H1 (cell line): ENCODE measurements at regions not wholly inside any gene's neighbourhood (a gene's known extent, or its start where the extent isn't known, plus 50 kb on each side); places are given as distances from the start of the nearest gene placed in this dataset.

Experiments used
- CTCF ChIA-PET: fragments of 300-600 bp; sonication (Branson Sonifier 250); formaldehyde crosslinking; loops from one replicate; lab custom pipeline; 2021; ENCODE audit not compliant: partially characterized antibody; lab: Charles Lee
- POLR2A ChIA-PET: fragments of 300-600 bp; sonication (Branson Sonifier 250); formaldehyde crosslinking; loops from one replicate; lab custom pipeline; 2021; ENCODE audit warnings: inconsistent platforms; ENCODE audit not compliant: partially characterized antibody; lab: Charles Lee
- DNase-seq, 2 experiments: peaks; one replicate each; pipeline versions ENCODE4 v3.0.0 to v3.0.0-alpha.2; 2010 to 2022; ENCODE audit warnings: low spot score in 2 of 2, low read depth in 1 of 2, mixed read lengths in 1 of 2
- FAIRE-seq: peaks from 2 replicates; lab custom pipeline; 2011; peaks lifted over from hg19 to GRCh38; lab: Jason Lieb, UNC
- H2AFZ ChIP-seq: 2 replicates; pipeline ENCODE4 v1.8.1; 2012; ENCODE audit warnings: low read length, inconsistent platforms
- H2AK5ac ChIP-seq: 2 replicates; pipeline ENCODE4 v1.6.1; 2013; ENCODE audit warnings: low read depth, low read length
- H2BK120ac ChIP-seq: replicated peaks from 2 replicates; pipeline ENCODE3; 2013; ENCODE audit warnings: low read depth, low read length, inconsistent platforms
- H2BK12ac ChIP-seq: 2 replicates; pipeline ENCODE4 v1.6.1; 2013; ENCODE audit warnings: low read depth, low read length
- H2BK15ac ChIP-seq: 2 replicates; pipeline ENCODE4 v1.6.1; 2013; ENCODE audit warnings: low read length
- H2BK20ac ChIP-seq: 2 replicates; pipeline ENCODE4 v1.6.1; 2013; ENCODE audit warnings: low read length
- H2BK5ac ChIP-seq: 2 replicates; pipeline ENCODE4 v1.6.1; 2013; ENCODE audit warnings: low read depth, low read length
- H3K14ac ChIP-seq: 2 replicates; pipeline ENCODE4 v1.6.1; 2013; ENCODE audit warnings: inconsistent platforms; ENCODE audit not compliant: insufficient read length
- H3K18ac ChIP-seq: 2 replicates; pipeline ENCODE4 v1.6.1; 2013; ENCODE audit warnings: low read length; ENCODE audit errors: extremely low read depth
- H3K23ac ChIP-seq: 2 replicates; pipeline ENCODE4 v1.6.1; 2013; ENCODE audit warnings: inconsistent platforms; ENCODE audit not compliant: insufficient read length
- H3K23me2 ChIP-seq: 2 replicates; pipeline ENCODE4 v1.6.1; 2013; ENCODE audit warnings: low read depth, low read length
- H3K27ac ChIP-seq: 2 replicates; pipeline ENCODE4 v1.6.1; 2011; ENCODE audit warnings: low read depth, low read length, inconsistent platforms
- H3K27me3 ChIP-seq, 4 experiments: replicated peaks in 1 of 4; 1 replicate in 1 of 4; 2 replicates in 3 of 4; pipeline versions ENCODE4 v1.6.1 to v1.8.1; 2011 to 2013; ENCODE audit warnings: low read length in 3 of 4, mild to moderate bottlenecking in 3 of 4, inconsistent platforms in 2 of 4, mixed read lengths in 2 of 4, moderate library complexity in 1 of 4; ENCODE audit not compliant: control insufficient read depth in 3 of 4, insufficient read depth in 3 of 4; ENCODE audit errors: extremely low read depth in 1 of 4
- H3K36me3 ChIP-seq, 4 experiments: 2 replicates each; pipeline versions ENCODE4 v1.6.1 to v1.8.1; 2011 to 2013; ENCODE audit warnings: mild to moderate bottlenecking in 4 of 4, low read length in 3 of 4, moderate library complexity in 2 of 4, control low read depth in 1 of 4, inconsistent platforms in 1 of 4; ENCODE audit not compliant: insufficient read depth in 4 of 4, control insufficient read depth in 2 of 4
- H3K4ac ChIP-seq: replicated peaks from 2 replicates; pipeline ENCODE3; 2013; ENCODE audit warnings: low read length, low read depth, mixed read lengths, inconsistent platforms; ENCODE audit not compliant: insufficient read length
- H3K4me1 ChIP-seq, 4 experiments: replicated peaks in 1 of 4; 1 replicate in 1 of 4; 2 replicates in 3 of 4; pipeline versions ENCODE4 v1.6.1 to v1.8.1; 2011 to 2013; ENCODE audit warnings: low read length in 3 of 4, inconsistent platforms in 2 of 4, mixed read lengths in 1 of 4; ENCODE audit not compliant: insufficient read depth in 4 of 4, control insufficient read depth in 3 of 4
- H3K4me2 ChIP-seq, 2 experiments: 2 replicates each; pipeline versions ENCODE4 v1.6.1 to v1.8.1; 2011 to 2013; ENCODE audit warnings: low read depth in 2 of 2, low read length in 2 of 2, control low read depth in 1 of 2, inconsistent platforms in 1 of 2, mild to moderate bottlenecking in 1 of 2; ENCODE audit not compliant: insufficient read depth in 1 of 2
- H3K4me3 ChIP-seq, 4 experiments: fragments of 200-600, 300-600 bp in 1 of 4; sonication (generic), shearing (Covaris generic), sonication (Bioruptor Twin) in 1 of 4; 2 replicates each; pipeline versions ENCODE4 v1.5.1 to v1.8.1; 2011 to 2016; ENCODE audit warnings: low read length in 4 of 4, low read depth in 3 of 4, control low read depth in 2 of 4, inconsistent platforms in 2 of 4, mild to moderate bottlenecking in 2 of 4, mixed read lengths in 1 of 4, moderate library complexity in 1 of 4; ENCODE audit not compliant: insufficient read depth in 2 of 4; ENCODE audit errors: extremely low read depth in 1 of 4
- H3K56ac ChIP-seq: replicated peaks from 2 replicates; pipeline ENCODE3; 2013; ENCODE audit warnings: low read depth, mild to moderate bottlenecking, mixed read lengths, low read length, inconsistent platforms; ENCODE audit not compliant: insufficient read length
- H3K79me1 ChIP-seq: 2 replicates; pipeline ENCODE4 v1.6.1; 2013; ENCODE audit warnings: low read depth, low read length, control low read depth
- H3K79me2 ChIP-seq, 2 experiments: 2 replicates each; pipeline versions ENCODE4 v1.6.1 to v1.8.1; 2012 to 2013; ENCODE audit warnings: low read length in 2 of 2, mild to moderate bottlenecking in 2 of 2, inconsistent platforms in 1 of 2; ENCODE audit not compliant: insufficient read depth in 2 of 2, control insufficient read depth in 1 of 2
- H3K9ac ChIP-seq, 4 experiments: replicated peaks in 1 of 4; 1 replicate in 1 of 4; 2 replicates in 3 of 4; pipeline versions ENCODE4 v1.6.1 to v1.8.1; 2011 to 2013; ENCODE audit warnings: low read depth in 3 of 4, low read length in 3 of 4, control low read depth in 2 of 4, mild to moderate bottlenecking in 2 of 4, moderate library complexity in 2 of 4, inconsistent platforms in 1 of 4; ENCODE audit errors: extremely low read depth in 1 of 4
- H3K9me3 ChIP-seq, 2 experiments: 2 replicates each; pipeline versions ENCODE4 v1.6.1 to v1.8.1; 2012 to 2013; ENCODE audit warnings: mild to moderate bottlenecking in 2 of 2, moderate library complexity in 2 of 2, control low read depth in 1 of 2, inconsistent platforms in 1 of 2, low read depth in 1 of 2, low read length in 1 of 2, mixed read lengths in 1 of 2; ENCODE audit not compliant: insufficient read depth in 2 of 2
- H4K20me1 ChIP-seq, 2 experiments: replicated peaks in 1 of 2; 2 replicates each; pipeline versions ENCODE3 to v1.8.1; 2011 to 2013; ENCODE audit warnings: inconsistent platforms in 2 of 2, low read length in 2 of 2, mild to moderate bottlenecking in 1 of 2; ENCODE audit not compliant: insufficient read depth in 2 of 2, control insufficient read depth in 1 of 2
- H4K5ac ChIP-seq: 2 replicates; pipeline ENCODE4 v1.6.1; 2013; ENCODE audit warnings: low read length, low read depth, mixed read lengths, inconsistent platforms; ENCODE audit not compliant: insufficient read length
- H4K8ac ChIP-seq: 2 replicates; pipeline ENCODE4 v1.8.0; 2013; ENCODE audit warnings: mild to moderate bottlenecking, moderate library complexity, low read length, inconsistent platforms; ENCODE audit not compliant: insufficient read depth; ENCODE audit errors: extremely low read depth
- H4K91ac ChIP-seq: replicated peaks from 2 replicates; pipeline ENCODE3; 2013; ENCODE audit warnings: low read length, mixed read lengths, inconsistent platforms; ENCODE audit not compliant: insufficient read length
- BACH1 ChIP-seq: IDR thresholded peaks from 2 replicates; pipeline ENCODE4 v1.6.1; 2012; ENCODE audit warnings: low read length, improper control_type of control experiment
- JUN ChIP-seq: IDR thresholded peaks from 2 replicates; pipeline ENCODE4 v1.6.1; 2011; ENCODE audit warnings: low read depth, mild to moderate bottlenecking, improper control_type of control experiment, low read length
- TBP ChIP-seq: IDR thresholded peaks from 2 replicates; pipeline ENCODE4 v1.6.1; 2011; ENCODE audit warnings: low read depth, low read length, improper control_type of control experiment
- WGBS, 2 experiments: shearing (Covaris generic) in 1 of 2; methylation state at CpG; one replicate each; pipeline versions ENCODE4 v1.1.6 to v1.1.7; 2013 to 2015; ENCODE audit warnings: low lambda C conversion rate in 2 of 2, mixed read lengths in 2 of 2, inconsistent platforms in 1 of 2, low coverage in 1 of 2, missing lambda C conversion rate in 1 of 2; ENCODE audit not compliant: insufficient replicate concordance in 2 of 2, insufficient coverage in 1 of 2, insufficient read length in 1 of 2; ENCODE audit errors: extremely low coverage in 1 of 2, missing lambda C conversion rate in 1 of 2; 5-methylcytosine and 5-hydroxymethylcytosine counted together

DNA sequence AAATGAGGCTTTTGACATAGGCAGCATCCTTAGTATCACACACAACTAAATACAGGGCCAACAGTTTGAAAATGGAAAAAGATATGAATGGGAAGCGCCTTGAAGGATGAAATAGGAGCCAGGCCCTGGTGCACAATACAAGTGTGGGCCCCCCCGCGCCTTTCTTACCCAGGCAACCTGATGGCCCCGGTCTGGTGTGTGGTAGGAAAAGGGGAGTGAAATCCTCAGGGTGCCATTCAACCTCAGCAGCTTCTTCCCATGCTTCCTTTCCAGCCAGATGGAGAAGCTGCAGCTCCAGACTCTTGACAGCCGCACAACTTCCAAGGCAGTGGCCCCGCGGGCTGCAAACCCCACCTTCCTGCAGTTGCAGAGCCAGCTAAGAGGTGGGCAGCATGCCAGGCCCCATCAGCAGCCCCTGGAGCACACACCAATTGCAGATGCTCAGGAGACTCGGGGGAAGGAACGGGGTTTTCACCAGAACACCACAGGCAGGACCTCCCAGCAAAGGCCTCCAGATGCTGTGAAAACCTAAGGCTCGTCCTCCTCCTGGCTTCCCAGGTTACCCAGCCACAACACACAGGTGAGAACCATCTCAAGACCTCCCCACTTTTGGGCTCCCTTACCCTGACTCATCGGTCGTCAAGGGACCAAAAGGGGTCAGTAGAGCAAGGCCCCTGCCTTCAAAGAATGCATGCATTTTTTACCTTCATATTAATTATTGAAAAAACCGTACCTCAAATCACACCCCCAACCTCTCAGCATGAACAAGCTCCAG, 101.6 kb downstream of the CPN2 start:
- H4K91ac ChIP-seq, result no peak overlapping the region
- DNase-seq (peak in 1 of 2 experiments; percentile 32), FAIRE-seq (no peak)
- H4K5ac ChIP-seq, result no peak overlapping the region
- no peak overlapping the region for H2AFZ ChIP-seq
- no peak for TF ChIP-seq BACH1
- TF ChIP-seq JUN, result no peak
- TF ChIP-seq TBP, result no peak
- POLR2A ChIA-PET, result interaction anchor here (0.6 kb wide), 1 partner anchor 786 kb away, joined by 3 read pairs; no protein-coding TSS in a partner anchor
- H3K14ac ChIP-seq, result no peak overlapping the region
- H3K23ac ChIP-seq, result no peak overlapping the region
- H3K79me2 ChIP-seq, result no peaks in the 10 kb centered on the region
- 84% methylated on average over 13 of the region's 13 CpGs; no CpG with 5 or more reads in 1 of the 2 experiments for WGBS, 2 experiments
- no peak overlapping the region for H2AK5ac ChIP-seq
- H3K4me3 ChIP-seq, result no peak overlapping the region
- H3K27me3 ChIP-seq, result no peaks in the 10 kb centered on the region
- H2BK12ac ChIP-seq, result no peak overlapping the region
- no peak overlapping the region for H3K18ac ChIP-seq
- no peak overlapping the region for H3K4me2 ChIP-seq
- no peak overlapping the region for H3K4ac ChIP-seq
- H3K9ac ChIP-seq, result no peak overlapping the region
- H2BK20ac ChIP-seq, result no peak overlapping the region
- no peaks in the 10 kb centered on the region for H4K20me1 ChIP-seq
- H3K23me2 ChIP-seq, result no peaks in the 10 kb centered on the region
- CTCF ChIA-PET, result interaction anchor here (1.1 to 3.5 kb wide), 7 partner anchors 11 to 82 kb away, joined by 3 to 17 read pairs (median 4); no protein-coding TSS in a partner anchor
- no peak overlapping the region for H3K27ac ChIP-seq
- H3K9me3 ChIP-seq, result no peaks in the 10 kb centered on the region
- H2BK120ac ChIP-seq, result no peak overlapping the region
- H3K56ac ChIP-seq, result no peak overlapping the region
- no peak overlapping the region for H2BK15ac ChIP-seq
- no peaks in the 10 kb centered on the region for H3K36me3 ChIP-seq
- no peaks in the 10 kb centered on the region for H3K79me1 ChIP-seq
- H3K4me1 ChIP-seq, result peaks cover 0 to 11% (median 3%) of the 10 kb centered on the region in 4 experiments; a peak in 4 of 7 replicates
- H4K8ac ChIP-seq, result peak overlapping the region; percentile 26; the same call in 1 of the 2 replicates
- H2BK5ac ChIP-seq, result no peak overlapping the region
